Esophagus muscularis mucosa (tissue), 4 donors: ENCODE measurements at regions not wholly inside any gene's neighbourhood (a gene's known extent, or its start where the extent isn't known, plus 50 kb on each side); places are given as distances from the start of the nearest gene placed in this dataset.

Experiments
- DNase-seq: peaks from one replicate; pipeline ENCODE4 v3.0.0-alpha.2; 2017; ENCODE audit errors: extremely low spot score
- H3K27ac ChIP-seq, 4 donors: fragments of 200-600 bp; sonication (generic); replicated peaks in 1 of 4; 1 replicate in 3 of 4; 2 replicates in 1 of 4; pipeline ENCODE4 v1.5.1; 2016 to 2019; ENCODE audit warnings: mild to moderate bottlenecking in 1 of 4
- H3K27me3 ChIP-seq, 4 donors: fragments of 200-600 bp; sonication (generic); one replicate each; pipeline versions ENCODE4 v1.5.1 to v1.6.0; 2016 to 2019
- H3K36me3 ChIP-seq, 4 donors: fragments of 200-600 bp; sonication (generic); one replicate each; pipeline ENCODE4 v1.5.1; 2016 to 2019
- H3K4me1 ChIP-seq, 4 donors: fragments of 200-600 bp; sonication (generic); one replicate each; pipeline ENCODE4 v1.5.1; 2016 to 2019
- H3K4me3 ChIP-seq, 4 donors: fragments of 200-600 bp; sonication (generic); 1 replicate in 2 of 4; 2 replicates in 2 of 4; pipeline ENCODE4 v1.5.1; 2016 to 2019; ENCODE audit warnings: mild to moderate bottlenecking in 4 of 4, moderate library complexity in 1 of 4
- H3K9me3 ChIP-seq, 4 donors: fragments of 200-600 bp; sonication (generic); 1 replicate in 3 of 4; 2 replicates in 1 of 4; pipeline ENCODE4 v1.5.1; 2016 to 2019
- EP300 ChIP-seq: sonication (generic); formaldehyde crosslinking; IDR thresholded peaks from one replicate; pipeline ENCODE4 v1.6.1; 2017; ENCODE audit warnings: antibody characterized with exemption
- POLR2A ChIP-seq: fragments of 450-650 bp; IDR thresholded peaks from one replicate; pipeline ENCODE4 v1.6.1; 2017; ENCODE audit warnings: antibody characterized with exemption, moderate library complexity, mild to moderate bottlenecking, low read depth
- POLR2AphosphoS5 ChIP-seq, 2 donors: sonication (generic); formaldehyde crosslinking; IDR thresholded peaks; one replicate each; pipeline ENCODE4 v1.6.1; 2017; ENCODE audit warnings: antibody characterized with exemption in 2 of 2
- WGBS: methylation state at CpG from one replicate; pipeline ENCODE4 v1.1.5; 2018; 5-methylcytosine and 5-hydroxymethylcytosine counted together
- intact Hi-C: fragments of 100-400 bp; cut with DNase I; formaldehyde crosslinking; loops from one replicate; pipeline ENCODE4 v1.15.1; 2023
- TF ChIP-seq, protein P1 (sequence below), 3 experiments: fragments of 200-600 bp in 2 of 3; fragments of 450-650 bp in 1 of 3; sonication (generic) in 2 of 3; IDR thresholded peaks; one replicate each; pipeline ENCODE4 v1.5.1; 2017 to 2019; ENCODE audit warnings: antibody characterized with exemption in 3 of 3, mild to moderate bottlenecking in 2 of 3, moderate library complexity in 1 of 3

DNA sequence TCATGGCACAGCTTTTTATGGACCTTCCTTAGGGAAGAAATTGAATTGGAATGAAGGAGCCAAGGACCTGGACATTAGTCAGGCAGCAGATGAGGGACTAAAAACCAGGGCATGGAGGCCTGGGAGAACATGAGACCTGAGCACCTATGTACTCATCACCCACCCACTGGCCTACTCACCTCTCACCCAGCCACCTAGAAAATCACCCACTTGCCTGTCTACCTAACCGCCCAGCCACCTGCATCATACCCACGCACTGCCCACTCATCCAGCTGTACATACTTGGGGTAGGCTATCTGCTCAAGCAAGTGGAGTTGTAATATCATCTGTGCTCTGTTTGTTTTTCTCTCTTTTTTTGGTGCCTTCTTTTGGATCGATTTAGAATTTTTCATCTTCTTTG, 65.3 kb upstream of the SLCO2A1 start:
- Histone ChIP-seq H3K27me3 (no peaks in the 10 kb centered on the region), H3K36me3 (no peaks in the 10 kb centered on the region), H3K9me3 (no peaks in the 10 kb centered on the region), H3K27ac (no peak overlapping the region), H3K4me3 (no peak overlapping the region), H3K4me1 (no peaks in the 10 kb centered on the region)
- 90% methylated on average over 3 of the region's 3 CpGs for WGBS
- intact Hi-C loops: no loop called here
- no peak for TF ChIP-seq POLR2A
- no peak for TF ChIP-seq EP300
- TF ChIP-seq, protein P1, sequence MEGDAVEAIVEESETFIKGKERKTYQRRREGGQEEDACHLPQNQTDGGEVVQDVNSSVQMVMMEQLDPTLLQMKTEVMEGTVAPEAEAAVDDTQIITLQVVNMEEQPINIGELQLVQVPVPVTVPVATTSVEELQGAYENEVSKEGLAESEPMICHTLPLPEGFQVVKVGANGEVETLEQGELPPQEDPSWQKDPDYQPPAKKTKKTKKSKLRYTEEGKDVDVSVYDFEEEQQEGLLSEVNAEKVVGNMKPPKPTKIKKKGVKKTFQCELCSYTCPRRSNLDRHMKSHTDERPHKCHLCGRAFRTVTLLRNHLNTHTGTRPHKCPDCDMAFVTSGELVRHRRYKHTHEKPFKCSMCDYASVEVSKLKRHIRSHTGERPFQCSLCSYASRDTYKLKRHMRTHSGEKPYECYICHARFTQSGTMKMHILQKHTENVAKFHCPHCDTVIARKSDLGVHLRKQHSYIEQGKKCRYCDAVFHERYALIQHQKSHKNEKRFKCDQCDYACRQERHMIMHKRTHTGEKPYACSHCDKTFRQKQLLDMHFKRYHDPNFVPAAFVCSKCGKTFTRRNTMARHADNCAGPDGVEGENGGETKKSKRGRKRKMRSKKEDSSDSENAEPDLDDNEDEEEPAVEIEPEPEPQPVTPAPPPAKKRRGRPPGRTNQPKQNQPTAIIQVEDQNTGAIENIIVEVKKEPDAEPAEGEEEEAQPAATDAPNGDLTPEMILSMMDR (IDR thresholded peaks at IDR 0.05): no peak
- TF ChIP-seq POLR2AphosphoS5 (IDR thresholded peaks at IDR 0.05): no peak
- DNase-seq: no peak

DNA sequence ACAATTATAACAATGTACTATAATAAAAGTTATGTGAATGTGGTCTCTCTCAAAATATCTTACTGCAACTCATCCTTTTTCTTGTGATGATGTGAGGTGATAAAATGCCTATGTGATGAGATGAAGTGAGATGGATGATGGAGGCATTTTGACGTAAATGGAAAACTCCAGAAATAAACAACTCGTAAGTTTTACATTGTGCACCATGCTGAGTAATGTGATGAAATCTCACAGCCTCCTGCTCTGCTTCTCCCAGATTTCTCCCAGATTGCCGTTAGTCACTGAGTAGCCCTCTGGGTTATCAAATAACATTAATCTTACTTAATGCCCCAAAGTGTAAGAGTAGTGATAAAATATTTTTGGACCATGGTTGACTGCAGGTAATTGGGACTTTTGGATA, 64.8 kb upstream of the SLCO2A1 start:
- TF ChIP-seq EP300: no peak
- TF ChIP-seq, protein P1 (IDR thresholded peaks at IDR 0.05): no peak
- TF ChIP-seq POLR2A: no peak
- TF ChIP-seq POLR2AphosphoS5 (IDR thresholded peaks at IDR 0.05): no peak
- WGBS: 64% methylated on average over 3 of the region's 3 CpGs
- Histone ChIP-seq H3K4me1 (no peaks in the 10 kb centered on the region), H3K4me3 (no peak overlapping the region), H3K27ac (no peak overlapping the region), H3K36me3 (no peaks in the 10 kb centered on the region), H3K27me3 (no peaks in the 10 kb centered on the region), H3K9me3 (no peaks in the 10 kb centered on the region)
- no peak for DNase-seq
- intact Hi-C loops: no loop called here

DNA sequence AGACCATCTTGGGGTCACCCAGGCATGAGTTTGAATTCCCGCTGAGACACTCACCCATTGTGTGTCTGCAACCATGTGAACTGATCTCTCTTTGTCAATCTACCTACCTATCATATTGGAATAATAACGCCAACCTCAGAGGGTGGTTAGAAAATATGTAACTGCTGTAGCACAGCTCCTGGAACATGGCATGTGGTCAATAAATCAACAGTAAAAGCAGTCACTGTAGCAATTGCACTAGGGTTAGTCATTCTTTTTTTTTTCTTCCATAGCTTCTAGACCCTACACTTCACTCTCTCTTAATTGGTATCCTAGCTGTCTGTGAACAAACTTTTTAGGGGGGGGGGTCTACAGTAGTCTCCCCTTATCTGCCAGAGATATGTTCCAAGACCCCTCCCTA, 64.2 kb upstream of the SLCO2A1 start:
- H3K36me3 ChIP-seq: no peaks in the 10 kb centered on the region
- no peak overlapping the region for H3K27ac ChIP-seq
- DNase-seq: no peak
- H3K27me3 ChIP-seq: no peaks in the 10 kb centered on the region
- H3K4me3 ChIP-seq: no peak overlapping the region
- TF ChIP-seq, protein P1 (IDR thresholded peaks at IDR 0.05): no peak
- no peak for TF ChIP-seq POLR2AphosphoS5 (IDR thresholded peaks at IDR 0.05)
- TF ChIP-seq POLR2A: no peak
- TF ChIP-seq EP300: no peak
- intact Hi-C loops: no loop called here
- 96% methylated on average over 2 of the region's 2 CpGs for WGBS
- H3K4me1 ChIP-seq: no peaks in the 10 kb centered on the region
- H3K9me3 ChIP-seq: no peaks in the 10 kb centered on the region

DNA sequence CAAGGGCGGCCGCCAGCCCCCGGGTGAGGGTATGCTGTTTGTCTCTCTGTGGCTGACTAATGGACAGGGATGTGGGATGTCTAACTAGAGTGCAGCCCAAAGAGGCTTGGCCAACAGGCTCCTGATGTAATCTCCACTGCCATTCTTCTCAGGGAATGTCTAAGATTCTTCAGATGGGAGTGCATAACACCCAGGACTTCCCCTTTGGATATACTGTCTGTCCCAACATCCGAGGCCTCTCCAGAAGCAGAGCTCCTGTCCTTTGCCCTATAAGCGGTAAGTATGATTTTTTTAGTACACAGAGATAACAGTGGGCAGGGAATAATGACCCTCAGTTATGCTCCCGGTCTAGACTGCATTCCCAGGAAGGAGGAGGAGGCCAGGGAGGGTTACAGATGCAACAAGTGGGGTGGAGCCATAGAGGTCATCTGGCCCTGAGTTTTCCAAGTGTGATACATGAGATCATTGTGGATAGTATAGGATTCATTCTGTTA, 62.5 kb upstream of the SLCO2A1 start:
- H3K27me3 ChIP-seq: no peaks in the 10 kb centered on the region
- 73% methylated on average over 6 of the region's 6 CpGs for WGBS
- peaks cover 0 to 9% (median 0%) of the 10 kb centered on the region in 4 donors for H3K9me3 ChIP-seq
- DNase-seq: no peak
- H3K4me1 ChIP-seq: no peaks in the 10 kb centered on the region
- TF ChIP-seq POLR2A (no peak), EP300 (no peak), POLR2AphosphoS5 (IDR thresholded peaks at IDR 0.05) (no peak)
- TF ChIP-seq, protein P1 (IDR thresholded peaks at IDR 0.05): no peak
- H3K27ac ChIP-seq: no peak overlapping the region
- intact Hi-C loops: no loop called here
- no peak overlapping the region for H3K4me3 ChIP-seq
- H3K36me3 ChIP-seq: no peaks in the 10 kb centered on the region

DNA sequence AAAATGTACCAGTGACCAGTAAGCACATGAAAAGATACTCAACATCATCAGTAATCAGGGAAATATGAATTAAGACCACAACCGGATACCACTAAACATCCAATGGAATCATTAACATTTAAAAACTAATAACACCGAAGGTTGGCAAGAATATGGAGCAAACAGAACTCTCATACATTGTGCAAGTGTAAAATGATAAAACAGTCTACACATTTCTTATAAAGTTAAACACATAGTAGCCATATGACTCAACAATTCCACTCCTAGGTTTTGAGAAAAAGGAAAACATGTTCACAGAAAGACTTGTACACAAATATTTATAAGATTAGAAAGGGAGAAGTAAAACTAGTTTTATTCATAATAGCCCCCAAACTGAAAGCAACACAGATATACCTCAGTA, 60.3 kb upstream of the SLCO2A1 start:
- Histone ChIP-seq H3K36me3 (no peaks in the 10 kb centered on the region), H3K4me3 (no peak overlapping the region), H3K27ac (no peak overlapping the region), H3K4me1 (no peaks in the 10 kb centered on the region), H3K9me3 (peaks cover 0 to 9% (median 0%) of the 10 kb centered on the region in 4 donors), H3K27me3 (no peaks in the 10 kb centered on the region)
- intact Hi-C loops: no loop called here
- no peak for DNase-seq
- 80% methylated on average over 2 of the region's 2 CpGs for WGBS
- TF ChIP-seq, protein P1 (IDR thresholded peaks at IDR 0.05): no peak
